SK-N-SH (cell line): ENCODE measurements at regions not wholly inside any gene's neighbourhood (a gene's known extent, or its start where the extent isn't known, plus 50 kb on each side); places are given as distances from the start of the nearest gene placed in this dataset.

Experiments
- CHD2 ChIP-seq: fragments of 150-350 bp; IDR thresholded peaks from 2 replicates; pipeline ENCODE4 v1.6.1; 2018; ENCODE audit warnings: low read length; ENCODE audit not compliant: partially characterized antibody
- GABPA ChIP-seq: IDR thresholded peaks from 2 replicates; pipeline ENCODE4 v1.4.0; 2012; ENCODE audit warnings: low read depth, mild to moderate bottlenecking
- GATA2 ChIP-seq: sonication (generic); formaldehyde crosslinking; IDR thresholded peaks from 2 replicates; pipeline ENCODE4 v1.5.0; 2020; ENCODE audit warnings: mild to moderate bottlenecking, missing genetic modification reagents
- NFIC ChIP-seq: IDR thresholded peaks from 2 replicates; pipeline ENCODE4 v1.4.0; 2012; ENCODE audit warnings: borderline replicate concordance
- POLR2AphosphoS5 ChIP-seq: IDR thresholded peaks from 2 replicates; pipeline ENCODE4 v1.6.1; 2012; ENCODE audit warnings: low read depth, low read length
- RAD21 ChIP-seq: IDR thresholded peaks from 2 replicates; pipeline ENCODE4 v1.6.1; 2012; ENCODE audit warnings: mild to moderate bottlenecking, low read length
- SMC3 ChIP-seq: IDR thresholded peaks from 2 replicates; pipeline ENCODE4 v1.6.1; 2012; ENCODE audit warnings: low read depth, low read length, improper control_type of control experiment
- TCF12 ChIP-seq: IDR thresholded peaks from 2 replicates; pipeline ENCODE4 v1.4.0; 2012
- YY1 ChIP-seq: IDR thresholded peaks from 2 replicates; pipeline ENCODE4 v1.4.0; 2012; ENCODE audit warnings: low read depth, mild to moderate bottlenecking
- TF ChIP-seq, protein P1 (sequence below): IDR thresholded peaks from 2 replicates; pipeline ENCODE4; 2012
- TF ChIP-seq, protein P2 (sequence below): fragments of 200-600 bp; sonication (generic); IDR thresholded peaks from 2 replicates; pipeline ENCODE4 v1.6.1; 2017; ENCODE audit warnings: antibody characterized with exemption, mild to moderate bottlenecking, moderate library complexity
- TF ChIP-seq, protein P3 (sequence below): fragments of 150-350 bp; IDR thresholded peaks from 2 replicates; pipeline ENCODE4 v1.6.1; 2016; ENCODE audit warnings: mild to moderate bottlenecking, low read depth, low read length
- TF ChIP-seq, protein P4 (sequence below): fragments of 150-350 bp; IDR thresholded peaks from 2 replicates; pipeline ENCODE4 v1.6.1; 2017; ENCODE audit warnings: antibody characterized with exemption, low read length, low read depth, borderline replicate concordance

DNA sequence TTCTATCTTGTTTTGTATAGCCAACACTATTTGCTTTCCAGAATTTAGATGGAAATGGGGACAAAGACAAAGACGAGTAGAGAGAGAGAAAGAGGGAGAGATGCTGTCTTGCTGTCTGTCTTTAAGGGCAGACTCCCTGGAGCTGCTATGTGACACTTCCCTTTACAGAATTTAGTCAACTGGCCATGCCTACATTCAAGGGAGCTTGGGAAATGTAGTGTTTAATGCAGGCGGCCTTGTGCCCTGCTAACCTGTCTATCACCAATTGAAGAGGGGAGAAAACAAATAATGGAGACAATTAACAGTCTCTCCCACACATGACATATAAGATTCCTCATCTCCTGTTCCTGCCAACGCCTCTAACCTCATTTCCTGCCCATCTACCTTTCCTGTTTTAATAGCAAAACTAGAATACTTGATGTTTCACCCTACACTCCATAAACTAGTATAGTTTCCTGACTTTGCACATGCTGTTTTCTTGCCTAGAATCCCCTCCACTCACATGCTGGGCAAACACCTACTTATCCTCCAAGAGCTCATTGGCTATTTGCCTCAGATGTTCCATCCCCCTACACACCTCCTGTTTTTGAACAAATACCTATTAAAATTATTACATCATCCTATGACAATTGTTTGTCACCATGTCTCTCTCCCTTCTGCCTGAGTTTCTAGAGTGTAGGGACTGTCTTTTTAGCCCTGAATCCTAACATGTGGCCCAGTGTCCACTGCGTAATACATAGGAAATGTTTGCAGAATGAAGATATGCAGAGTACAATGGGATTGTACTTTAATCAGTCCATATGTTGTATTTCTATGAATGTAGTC, 117.2 kb downstream of the SLC25A24 start:
- TF ChIP-seq, protein P1, sequence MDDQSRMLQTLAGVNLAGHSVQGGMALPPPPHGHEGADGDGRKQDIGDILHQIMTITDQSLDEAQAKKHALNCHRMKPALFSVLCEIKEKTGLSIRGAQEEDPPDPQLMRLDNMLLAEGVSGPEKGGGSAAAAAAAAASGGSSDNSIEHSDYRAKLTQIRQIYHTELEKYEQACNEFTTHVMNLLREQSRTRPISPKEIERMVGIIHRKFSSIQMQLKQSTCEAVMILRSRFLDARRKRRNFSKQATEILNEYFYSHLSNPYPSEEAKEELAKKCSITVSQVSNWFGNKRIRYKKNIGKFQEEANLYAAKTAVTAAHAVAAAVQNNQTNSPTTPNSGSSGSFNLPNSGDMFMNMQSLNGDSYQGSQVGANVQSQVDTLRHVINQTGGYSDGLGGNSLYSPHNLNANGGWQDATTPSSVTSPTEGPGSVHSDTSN: no peak
- TF ChIP-seq, protein P2, sequence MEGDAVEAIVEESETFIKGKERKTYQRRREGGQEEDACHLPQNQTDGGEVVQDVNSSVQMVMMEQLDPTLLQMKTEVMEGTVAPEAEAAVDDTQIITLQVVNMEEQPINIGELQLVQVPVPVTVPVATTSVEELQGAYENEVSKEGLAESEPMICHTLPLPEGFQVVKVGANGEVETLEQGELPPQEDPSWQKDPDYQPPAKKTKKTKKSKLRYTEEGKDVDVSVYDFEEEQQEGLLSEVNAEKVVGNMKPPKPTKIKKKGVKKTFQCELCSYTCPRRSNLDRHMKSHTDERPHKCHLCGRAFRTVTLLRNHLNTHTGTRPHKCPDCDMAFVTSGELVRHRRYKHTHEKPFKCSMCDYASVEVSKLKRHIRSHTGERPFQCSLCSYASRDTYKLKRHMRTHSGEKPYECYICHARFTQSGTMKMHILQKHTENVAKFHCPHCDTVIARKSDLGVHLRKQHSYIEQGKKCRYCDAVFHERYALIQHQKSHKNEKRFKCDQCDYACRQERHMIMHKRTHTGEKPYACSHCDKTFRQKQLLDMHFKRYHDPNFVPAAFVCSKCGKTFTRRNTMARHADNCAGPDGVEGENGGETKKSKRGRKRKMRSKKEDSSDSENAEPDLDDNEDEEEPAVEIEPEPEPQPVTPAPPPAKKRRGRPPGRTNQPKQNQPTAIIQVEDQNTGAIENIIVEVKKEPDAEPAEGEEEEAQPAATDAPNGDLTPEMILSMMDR: no peak
- TF ChIP-seq SMC3 (no peak), GATA2 (CRISPR knock-in tag) (no peak), YY1 (no peak), RAD21 (no peak), GABPA (no peak), POLR2AphosphoS5 (no peak), CHD2 (no peak), TCF12 (no peak), NFIC (no peak)
- TF ChIP-seq, protein P3, sequence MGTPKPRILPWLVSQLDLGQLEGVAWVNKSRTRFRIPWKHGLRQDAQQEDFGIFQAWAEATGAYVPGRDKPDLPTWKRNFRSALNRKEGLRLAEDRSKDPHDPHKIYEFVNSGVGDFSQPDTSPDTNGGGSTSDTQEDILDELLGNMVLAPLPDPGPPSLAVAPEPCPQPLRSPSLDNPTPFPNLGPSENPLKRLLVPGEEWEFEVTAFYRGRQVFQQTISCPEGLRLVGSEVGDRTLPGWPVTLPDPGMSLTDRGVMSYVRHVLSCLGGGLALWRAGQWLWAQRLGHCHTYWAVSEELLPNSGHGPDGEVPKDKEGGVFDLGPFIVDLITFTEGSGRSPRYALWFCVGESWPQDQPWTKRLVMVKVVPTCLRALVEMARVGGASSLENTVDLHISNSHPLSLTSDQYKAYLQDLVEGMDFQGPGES: no peak
- TF ChIP-seq, protein P4, sequence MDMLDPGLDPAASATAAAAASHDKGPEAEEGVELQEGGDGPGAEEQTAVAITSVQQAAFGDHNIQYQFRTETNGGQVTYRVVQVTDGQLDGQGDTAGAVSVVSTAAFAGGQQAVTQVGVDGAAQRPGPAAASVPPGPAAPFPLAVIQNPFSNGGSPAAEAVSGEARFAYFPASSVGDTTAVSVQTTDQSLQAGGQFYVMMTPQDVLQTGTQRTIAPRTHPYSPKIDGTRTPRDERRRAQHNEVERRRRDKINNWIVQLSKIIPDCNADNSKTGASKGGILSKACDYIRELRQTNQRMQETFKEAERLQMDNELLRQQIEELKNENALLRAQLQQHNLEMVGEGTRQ: no peak
